ENCODE measurements at regions not wholly inside any gene's neighbourhood (a gene's known extent, or its start where the extent isn't known, plus 50 kb on each side); places are given as distances from the start of the nearest gene placed in this dataset.

DNA sequence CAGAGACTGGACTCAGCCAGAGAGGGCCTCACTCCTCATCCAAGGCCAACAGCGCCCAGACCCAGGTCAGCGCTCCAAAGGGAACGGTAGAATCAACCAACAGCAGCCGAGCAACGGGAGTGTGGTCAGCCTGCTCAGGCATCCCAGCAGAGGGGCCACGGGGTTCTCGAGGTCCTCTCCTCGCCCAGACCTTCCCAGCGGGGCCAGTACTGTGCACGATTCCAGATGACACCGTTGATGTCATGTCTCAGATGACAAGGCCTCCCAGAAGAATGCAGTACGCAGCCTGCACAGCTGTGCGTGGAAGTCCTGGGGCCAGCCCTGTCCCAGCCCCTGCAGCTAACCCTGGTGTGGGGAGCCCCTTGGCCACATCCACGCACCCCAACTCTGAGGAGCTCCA is 141.0 kb upstream of the PPP1R26 start:
- TF ChIP-seq, protein P1, sequence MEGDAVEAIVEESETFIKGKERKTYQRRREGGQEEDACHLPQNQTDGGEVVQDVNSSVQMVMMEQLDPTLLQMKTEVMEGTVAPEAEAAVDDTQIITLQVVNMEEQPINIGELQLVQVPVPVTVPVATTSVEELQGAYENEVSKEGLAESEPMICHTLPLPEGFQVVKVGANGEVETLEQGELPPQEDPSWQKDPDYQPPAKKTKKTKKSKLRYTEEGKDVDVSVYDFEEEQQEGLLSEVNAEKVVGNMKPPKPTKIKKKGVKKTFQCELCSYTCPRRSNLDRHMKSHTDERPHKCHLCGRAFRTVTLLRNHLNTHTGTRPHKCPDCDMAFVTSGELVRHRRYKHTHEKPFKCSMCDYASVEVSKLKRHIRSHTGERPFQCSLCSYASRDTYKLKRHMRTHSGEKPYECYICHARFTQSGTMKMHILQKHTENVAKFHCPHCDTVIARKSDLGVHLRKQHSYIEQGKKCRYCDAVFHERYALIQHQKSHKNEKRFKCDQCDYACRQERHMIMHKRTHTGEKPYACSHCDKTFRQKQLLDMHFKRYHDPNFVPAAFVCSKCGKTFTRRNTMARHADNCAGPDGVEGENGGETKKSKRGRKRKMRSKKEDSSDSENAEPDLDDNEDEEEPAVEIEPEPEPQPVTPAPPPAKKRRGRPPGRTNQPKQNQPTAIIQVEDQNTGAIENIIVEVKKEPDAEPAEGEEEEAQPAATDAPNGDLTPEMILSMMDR (IDR thresholded peaks at IDR 0.05) = no peak
- no peak for TF ChIP-seq POLR2A (IDR thresholded peaks at IDR 0.05)
